ENCODE measurements at regions not wholly inside any gene's neighbourhood (a gene's known extent, or its start where the extent isn't known, plus 50 kb on each side); places are given as distances from the start of the nearest gene placed in this dataset.

DNA sequence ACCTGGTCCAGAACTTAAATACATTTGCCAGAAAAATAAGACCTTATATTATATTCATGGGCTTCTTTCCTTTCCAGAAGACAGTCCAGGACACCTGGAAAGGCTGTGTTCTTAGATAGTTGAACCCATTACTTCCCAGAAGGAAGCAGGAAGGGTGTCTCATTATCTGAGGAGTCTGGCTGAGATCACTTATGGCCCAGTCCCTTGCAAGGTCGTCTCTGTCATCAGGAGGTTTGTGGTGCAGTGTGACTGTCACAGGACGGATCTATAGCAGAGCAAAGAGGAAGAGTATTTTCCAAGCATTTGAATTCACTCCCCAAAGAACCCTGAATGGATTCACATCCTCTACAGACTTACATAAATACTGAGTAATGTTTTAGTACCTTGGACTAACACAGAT, 270.7 kb upstream of the MTNR1B start:
- H3K27me3 Mint-ChIP-seq (ENCODE audit: insufficient read depth, low read depth, poor library complexity): no peaks in the 10 kb centered on the region

More for the DNA sequence above, 270.7 kb upstream of the MTNR1B start:
- Mint-ChIP-seq H3K4me3 (no peak overlapping the region), H3K9me3 (no peaks in the 10 kb centered on the region; the same call in 2 of the 3 replicates), H3K27ac (no peak overlapping the region), H3K4me1 (peaks cover 5% of the 10 kb centered on the region; the same call in 2 of the 3 replicates), H3K36me3 (ENCODE audit: low read depth) (peaks cover 7% of the 10 kb centered on the region; the same call in 2 of the 3 replicates)
- H3F3A ChIP-seq (replicated peaks; ENCODE audit: low read depth): no peaks in the 10 kb centered on the region
- H4K20me1 ChIP-seq (replicated peaks; ENCODE audit: insufficient read depth): no peaks in the 10 kb centered on the region
- no peak overlapping the region for H3K27ac ChIP-seq (ENCODE audit: low read depth)
- no peak overlapping the region for H2AFZ ChIP-seq
- no peaks in the 10 kb centered on the region for H3K27me3 ChIP-seq (ENCODE audit: insufficient read depth)
- H3K4me2 ChIP-seq: no peak overlapping the region
- H3K9me2 ChIP-seq (ENCODE audit: insufficient read depth): no peaks in the 10 kb centered on the region
- TF ChIP-seq REST (IDR thresholded peaks at IDR 0.05; ENCODE audit: unreplicated experiment) (no peak), ZNF331 (CRISPR knock-in tag; IDR thresholded peaks at IDR 0.05; ENCODE audit: low read depth) (no peak), NANOG (IDR thresholded peaks at IDR 0.05; ENCODE audit: borderline replicate concordance) (no peak), ZNF114 (CRISPR knock-in tag; IDR thresholded peaks at IDR 0.05) (no peak), EZH2phosphoT487 (IDR thresholded peaks at IDR 0.05; ENCODE audit: unreplicated experiment) (no peak), ZNF462 (CRISPR knock-in tag; IDR thresholded peaks at IDR 0.05) (no peak), POLR2AphosphoS5 (IDR thresholded peaks at IDR 0.05; ENCODE audit: low read depth) (no peak), EZH2 (IDR thresholded peaks at IDR 0.05; ENCODE audit: low read depth, unreplicated experiment) (no peak), CREB1 (CRISPR knock-in tag; IDR thresholded peaks at IDR 0.05; ENCODE audit: low read depth) (no peak), STAT1 (IDR thresholded peaks at IDR 0.05; ENCODE audit: unreplicated experiment) (no peak)
- TF ChIP-seq, protein P1, sequence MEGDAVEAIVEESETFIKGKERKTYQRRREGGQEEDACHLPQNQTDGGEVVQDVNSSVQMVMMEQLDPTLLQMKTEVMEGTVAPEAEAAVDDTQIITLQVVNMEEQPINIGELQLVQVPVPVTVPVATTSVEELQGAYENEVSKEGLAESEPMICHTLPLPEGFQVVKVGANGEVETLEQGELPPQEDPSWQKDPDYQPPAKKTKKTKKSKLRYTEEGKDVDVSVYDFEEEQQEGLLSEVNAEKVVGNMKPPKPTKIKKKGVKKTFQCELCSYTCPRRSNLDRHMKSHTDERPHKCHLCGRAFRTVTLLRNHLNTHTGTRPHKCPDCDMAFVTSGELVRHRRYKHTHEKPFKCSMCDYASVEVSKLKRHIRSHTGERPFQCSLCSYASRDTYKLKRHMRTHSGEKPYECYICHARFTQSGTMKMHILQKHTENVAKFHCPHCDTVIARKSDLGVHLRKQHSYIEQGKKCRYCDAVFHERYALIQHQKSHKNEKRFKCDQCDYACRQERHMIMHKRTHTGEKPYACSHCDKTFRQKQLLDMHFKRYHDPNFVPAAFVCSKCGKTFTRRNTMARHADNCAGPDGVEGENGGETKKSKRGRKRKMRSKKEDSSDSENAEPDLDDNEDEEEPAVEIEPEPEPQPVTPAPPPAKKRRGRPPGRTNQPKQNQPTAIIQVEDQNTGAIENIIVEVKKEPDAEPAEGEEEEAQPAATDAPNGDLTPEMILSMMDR (conservative IDR thresholded peaks at IDR 0.05; ENCODE audit: low read depth in 2 of 2): no peak
- TF ChIP-seq, protein P2, sequence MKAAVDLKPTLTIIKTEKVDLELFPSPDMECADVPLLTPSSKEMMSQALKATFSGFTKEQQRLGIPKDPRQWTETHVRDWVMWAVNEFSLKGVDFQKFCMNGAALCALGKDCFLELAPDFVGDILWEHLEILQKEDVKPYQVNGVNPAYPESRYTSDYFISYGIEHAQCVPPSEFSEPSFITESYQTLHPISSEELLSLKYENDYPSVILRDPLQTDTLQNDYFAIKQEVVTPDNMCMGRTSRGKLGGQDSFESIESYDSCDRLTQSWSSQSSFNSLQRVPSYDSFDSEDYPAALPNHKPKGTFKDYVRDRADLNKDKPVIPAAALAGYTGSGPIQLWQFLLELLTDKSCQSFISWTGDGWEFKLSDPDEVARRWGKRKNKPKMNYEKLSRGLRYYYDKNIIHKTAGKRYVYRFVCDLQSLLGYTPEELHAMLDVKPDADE (IDR thresholded peaks at IDR 0.05): no peak
- no peaks in the 10 kb centered on the region for H3K36me3 ChIP-seq (ENCODE audit: insufficient read depth)
- no peak overlapping the region for H3K4me3 ChIP-seq
- no peak for ATAC-seq
- H3K4me1 ChIP-seq (ENCODE audit: insufficient read depth): no peaks in the 10 kb centered on the region
- no peak for DNase-seq (ENCODE audit: low spot score)
- H3K79me2 ChIP-seq (replicated peaks; ENCODE audit: insufficient read depth): no peaks in the 10 kb centered on the region

All from GM23338 (cell line).